Trophoblast cell (in vitro differentiated cells and primary cell): ENCODE measurements at regions not wholly inside any gene's neighbourhood (a gene's known extent, or its start where the extent isn't known, plus 50 kb on each side); places are given as distances from the start of the nearest gene placed in this dataset.
A peak's percentile ranks its signal among the peaks of the same experiment; 100 is the strongest.

Experiments used
- DNase-seq, 2 donors: peaks; one replicate each; pipeline ENCODE4 v3.0.0-alpha.2; 2016
- H2AFZ ChIP-seq: 2 replicates; pipeline ENCODE4 v1.6.1; 2013; ENCODE audit warnings: low read length, moderate library complexity, mild to moderate bottlenecking; ENCODE audit not compliant: insufficient read depth, poor library complexity
- H2AK5ac ChIP-seq: 2 replicates; pipeline ENCODE4 v1.6.1; 2013; ENCODE audit warnings: mild to moderate bottlenecking, low read length
- H2BK120ac ChIP-seq: 2 replicates; pipeline ENCODE4 v1.6.1; 2013; ENCODE audit warnings: low read length, mild to moderate bottlenecking, moderate library complexity; ENCODE audit not compliant: insufficient read depth, poor library complexity
- H2BK12ac ChIP-seq: 2 replicates; pipeline ENCODE4 v1.6.1; 2013; ENCODE audit warnings: mild to moderate bottlenecking, low read length, moderate library complexity
- H2BK5ac ChIP-seq: 2 replicates; pipeline ENCODE4 v1.6.1; 2013; ENCODE audit warnings: low read length, low read depth, moderate library complexity, mild to moderate bottlenecking; ENCODE audit not compliant: poor library complexity
- H3K14ac ChIP-seq: 2 replicates; pipeline ENCODE4 v1.6.1; 2013; ENCODE audit warnings: mild to moderate bottlenecking, low read length
- H3K18ac ChIP-seq: 2 replicates; pipeline ENCODE4 v1.6.1; 2013; ENCODE audit warnings: mild to moderate bottlenecking, low read length
- H3K23ac ChIP-seq: 2 replicates; pipeline ENCODE4 v1.6.1; 2013; ENCODE audit warnings: low read length
- H3K27ac ChIP-seq: 2 replicates; pipeline ENCODE4 v1.5.1; 2013; ENCODE audit warnings: low read depth, mild to moderate bottlenecking, inconsistent platforms, low read length, moderate library complexity
- H3K27me3 ChIP-seq: 2 replicates; pipeline ENCODE4 v1.6.1; 2013; ENCODE audit warnings: inconsistent platforms, mild to moderate bottlenecking, low read length, moderate library complexity; ENCODE audit not compliant: insufficient read depth
- H3K36me3 ChIP-seq, 2 experiments: 1 replicate in 1 of 2; 2 replicates in 1 of 2; pipeline ENCODE4 v1.6.1; 2013; ENCODE audit warnings: low read length in 2 of 2, mild to moderate bottlenecking in 2 of 2, moderate library complexity in 1 of 2; ENCODE audit not compliant: insufficient read depth in 2 of 2, control insufficient read depth in 1 of 2
- H3K4ac ChIP-seq: 2 replicates; pipeline ENCODE4 v1.6.1; 2013; ENCODE audit warnings: low read depth, mild to moderate bottlenecking, low read length, moderate library complexity
- H3K4me1 ChIP-seq, 2 experiments: 1 replicate in 1 of 2; 2 replicates in 1 of 2; pipeline ENCODE4 v1.6.1; 2013; ENCODE audit warnings: low read length in 2 of 2, mild to moderate bottlenecking in 2 of 2, moderate library complexity in 1 of 2; ENCODE audit not compliant: insufficient read depth in 2 of 2, control insufficient read depth in 1 of 2
- H3K4me2 ChIP-seq: 2 replicates; pipeline ENCODE4 v1.6.1; 2013; ENCODE audit warnings: inconsistent platforms, mild to moderate bottlenecking, low read length, moderate library complexity
- H3K4me3 ChIP-seq: 2 replicates; pipeline ENCODE4 v1.5.1; 2013; ENCODE audit warnings: mild to moderate bottlenecking, low read depth, low read length, inconsistent platforms
- H3K79me1 ChIP-seq: one replicate; pipeline ENCODE4 v1.6.1; 2013; ENCODE audit warnings: low read length
- H3K79me2 ChIP-seq: 2 replicates; pipeline ENCODE4 v1.6.1; 2013; ENCODE audit warnings: low read length, mild to moderate bottlenecking; ENCODE audit not compliant: control insufficient read depth, insufficient read depth, poor library complexity
- H3K9ac ChIP-seq: 2 replicates; pipeline ENCODE4 v1.6.1; 2013; ENCODE audit warnings: mild to moderate bottlenecking, low read length
- H3K9me3 ChIP-seq: 2 replicates; pipeline ENCODE4 v1.6.1; 2013; ENCODE audit warnings: low read depth, mild to moderate bottlenecking, control low read depth, inconsistent platforms, low read length; ENCODE audit not compliant: insufficient read depth
- H4K12ac ChIP-seq: 2 replicates; pipeline ENCODE4 v1.6.1; 2013; ENCODE audit warnings: low read depth, mild to moderate bottlenecking, low read length, moderate library complexity
- H4K8ac ChIP-seq: 2 replicates; pipeline ENCODE4 v1.6.1; 2013; ENCODE audit warnings: low read depth, mild to moderate bottlenecking, low read length, moderate library complexity
- H4K91ac ChIP-seq: one replicate; pipeline ENCODE4 v1.6.1; 2013; ENCODE audit warnings: low read depth, mild to moderate bottlenecking, low read length, moderate library complexity
- WGBS: extraction: QIAGEN DNeasy Blood & Tissue Kit; methylation state at CpG from one replicate; pipeline ENCODE4 v1.1.7; 2013; ENCODE audit warnings: missing lambda C conversion rate; ENCODE audit not compliant: insufficient read length, insufficient coverage; ENCODE audit errors: extremely low coverage; 5-methylcytosine and 5-hydroxymethylcytosine counted together

GRCh38 chr5:179422908-179423481 is 77.7 kb upstream of the ADAMTS2 start:
- peaks cover 2% of the 10 kb centered on the region for H3K9me3 ChIP-seq
- no peaks in the 10 kb centered on the region for H3K36me3 ChIP-seq
- H2BK120ac ChIP-seq, result no peak overlapping the region
- no peak overlapping the region for H3K27ac ChIP-seq
- H3K23ac ChIP-seq, result no peak overlapping the region
- H3K79me1 ChIP-seq, result no peaks in the 10 kb centered on the region
- DNase-seq, result no peak
- no peak overlapping the region for H2BK5ac ChIP-seq
- H3K79me2 ChIP-seq, result no peaks in the 10 kb centered on the region
- H2AFZ ChIP-seq, result no peak overlapping the region
- no peak overlapping the region for H3K4me3 ChIP-seq
- H3K27me3 ChIP-seq, result no peaks in the 10 kb centered on the region
- no peak overlapping the region for H2AK5ac ChIP-seq
- H3K9ac ChIP-seq, result no peak overlapping the region
- no peak overlapping the region for H3K4me2 ChIP-seq
- H4K8ac ChIP-seq, result no peak overlapping the region
- no peak overlapping the region for H4K91ac ChIP-seq
- H2BK12ac ChIP-seq, result no peak overlapping the region
- no peak overlapping the region for H3K4ac ChIP-seq
- no CpG with 5 or more reads among the region's 11 CpGs for WGBS
- H3K14ac ChIP-seq, result no peak overlapping the region
- H4K12ac ChIP-seq, result no peak overlapping the region
- H3K4me1 ChIP-seq, result no peaks in the 10 kb centered on the region
- H3K18ac ChIP-seq, result no peak overlapping the region

- Histone ChIP-seq H2AK5ac (no peak overlapping the region), H3K4me2 (no peak overlapping the region), H2BK12ac (no peak overlapping the region), H2AFZ (no peak overlapping the region), H3K36me3 (no peaks in the 10 kb centered on the region), H4K91ac (no peak overlapping the region), H2BK5ac (no peak overlapping the region), H3K23ac (no peak overlapping the region), H3K4me3 (no peak overlapping the region), H4K12ac (no peak overlapping the region), H2BK120ac (no peak overlapping the region), H3K18ac (no peak overlapping the region), H3K4ac (no peak overlapping the region), H4K8ac (no peak overlapping the region), H3K4me1 (no peaks in the 10 kb centered on the region), H3K14ac (no peak overlapping the region), H3K79me1 (no peaks in the 10 kb centered on the region), H3K27me3 (no peaks in the 10 kb centered on the region), H3K9ac (no peak overlapping the region), H3K9me3 (peaks cover 2% of the 10 kb centered on the region), H3K27ac (no peak overlapping the region), H3K79me2 (no peaks in the 10 kb centered on the region)
- WGBS, result no CpG with 5 or more reads among the region's 7 CpGs
- DNase-seq, result no peak
These were observed 77.1 kb upstream of the ADAMTS2 start for GRCh38 chr5:179422213-179422855.

GRCh38 chr5:179421144-179421901 is 76.1 kb upstream of the ADAMTS2 start:
- H4K8ac ChIP-seq, result no peak overlapping the region
- no peak overlapping the region for H3K23ac ChIP-seq
- H4K12ac ChIP-seq, result no peak overlapping the region
- H3K79me1 ChIP-seq, result no peaks in the 10 kb centered on the region
- no peak overlapping the region for H3K4me2 ChIP-seq
- H3K9me3 ChIP-seq, result peaks cover 2% of the 10 kb centered on the region
- H2BK120ac ChIP-seq, result no peak overlapping the region
- H2BK5ac ChIP-seq, result no peak overlapping the region
- no peak overlapping the region for H2BK12ac ChIP-seq
- H3K27me3 ChIP-seq, result no peaks in the 10 kb centered on the region
- no peak overlapping the region for H3K27ac ChIP-seq
- no peak overlapping the region for H4K91ac ChIP-seq
- no peak overlapping the region for H3K4ac ChIP-seq
- H3K79me2 ChIP-seq, result no peaks in the 10 kb centered on the region
- H3K14ac ChIP-seq, result no peak overlapping the region
- no peak overlapping the region for H2AK5ac ChIP-seq
- no peak for DNase-seq
- no peaks in the 10 kb centered on the region for H3K4me1 ChIP-seq
- no peak overlapping the region for H2AFZ ChIP-seq
- no CpG with 5 or more reads among the region's 15 CpGs for WGBS
- no peak overlapping the region for H3K9ac ChIP-seq
- no peaks in the 10 kb centered on the region for H3K36me3 ChIP-seq
- no peak overlapping the region for H3K18ac ChIP-seq
- H3K4me3 ChIP-seq, result peak overlapping the region; percentile 50

GRCh38 chr5:179420476-179420875 is 75.2 kb upstream of the ADAMTS2 start:
- H3K14ac ChIP-seq, result no peak overlapping the region
- no peak overlapping the region for H2BK120ac ChIP-seq
- no peak overlapping the region for H2AFZ ChIP-seq
- no peak overlapping the region for H3K23ac ChIP-seq
- H3K9me3 ChIP-seq, result peaks cover 2% of the 10 kb centered on the region
- no peaks in the 10 kb centered on the region for H3K4me1 ChIP-seq
- no peak overlapping the region for H4K91ac ChIP-seq
- H3K27ac ChIP-seq, result no peak overlapping the region
- H2BK5ac ChIP-seq, result no peak overlapping the region
- DNase-seq, result no peak
- no peak overlapping the region for H3K9ac ChIP-seq
- no peaks in the 10 kb centered on the region for H3K36me3 ChIP-seq
- no peaks in the 10 kb centered on the region for H3K79me2 ChIP-seq
- no peak overlapping the region for H4K8ac ChIP-seq
- H3K27me3 ChIP-seq, result no peaks in the 10 kb centered on the region
- no peaks in the 10 kb centered on the region for H3K79me1 ChIP-seq
- H2AK5ac ChIP-seq, result no peak overlapping the region
- H3K4me3 ChIP-seq, result no peak overlapping the region
- H2BK12ac ChIP-seq, result no peak overlapping the region
- no peak overlapping the region for H4K12ac ChIP-seq
- H3K4me2 ChIP-seq, result no peak overlapping the region
- H3K18ac ChIP-seq, result no peak overlapping the region
- no peak overlapping the region for H3K4ac ChIP-seq
- no CpG with 5 or more reads among the region's 8 CpGs for WGBS
